HUDEP-2 (cell line): ENCODE measurements at regions not wholly inside any gene's neighbourhood (a gene's known extent, or its start where the extent isn't known, plus 50 kb on each side); places are given as distances from the start of the nearest gene placed in this dataset.

Source experiments
- DNase-seq, 76 experiments: peaks; one replicate each; lab custom pipeline; 2025; ENCODE audit not compliant: unreplicated experiment in 76 of 76; lab: John Stamatoyannopoulos, UW

DNA sequence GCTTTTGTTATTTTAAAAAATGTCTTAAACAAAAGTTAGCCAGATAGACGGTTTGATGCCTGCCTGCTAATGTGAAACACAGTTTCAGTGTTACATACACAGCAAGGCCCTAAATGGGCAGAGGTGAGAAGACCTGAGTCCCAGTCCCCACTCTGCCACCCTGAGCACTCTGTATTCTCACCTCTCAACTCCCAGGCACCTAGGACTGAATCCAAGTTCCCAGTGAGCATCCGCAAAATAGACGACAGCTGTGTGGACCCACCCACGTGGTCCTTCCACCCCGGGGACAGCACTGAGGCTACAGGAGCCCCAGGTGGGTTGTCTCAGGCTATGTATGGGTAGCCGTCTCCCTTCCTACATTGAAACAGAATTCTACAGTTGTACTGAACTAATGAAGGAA lies 111.5 kb downstream of the RPL27A start:
- DNase-seq, result no peak

DNA sequence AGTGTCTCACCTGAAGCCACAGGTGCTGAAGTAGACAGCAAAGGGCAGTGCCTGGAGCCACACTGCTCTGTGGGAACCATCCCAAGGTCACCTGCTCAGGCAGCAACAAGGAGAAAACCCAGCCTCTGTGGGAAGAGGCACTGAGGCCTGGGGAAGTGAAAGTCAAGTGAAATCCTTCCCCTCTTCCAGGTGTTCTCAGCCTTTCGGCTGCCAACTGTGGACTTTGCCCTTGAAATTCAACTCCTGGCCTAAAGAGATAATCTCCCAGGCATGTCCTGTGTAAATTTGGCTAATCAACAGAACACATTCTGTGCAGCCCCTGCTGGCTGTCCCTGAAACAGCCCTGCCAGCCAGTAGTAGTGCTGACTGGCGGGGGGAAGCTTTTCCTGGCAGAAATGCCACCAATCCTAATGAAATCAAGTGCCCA lies 112.1 kb downstream of the RPL27A start:
- peak in 28 of 76 experiments; percentile 4 to 55 (median 26) for DNase-seq

DNA sequence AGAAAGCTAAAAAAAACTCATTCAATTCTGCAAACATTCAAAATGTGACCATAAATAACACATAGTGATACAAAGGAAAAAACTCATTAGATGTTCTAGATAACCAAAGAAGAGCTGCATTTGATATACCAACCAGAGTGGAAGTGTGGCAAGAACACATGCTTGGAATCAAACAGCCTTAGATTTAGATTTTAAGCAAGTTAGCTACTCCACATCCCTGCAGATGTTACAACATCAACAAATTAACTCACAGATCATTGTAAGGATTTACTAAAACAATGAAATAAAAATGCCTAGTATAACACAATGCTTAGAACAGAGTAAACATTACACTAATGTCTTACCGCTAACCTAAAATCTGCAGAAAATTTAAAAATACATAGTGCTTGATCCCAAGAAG lies 114.0 kb upstream of the AKIP1 start:
- DNase-seq, result no peak

DNA sequence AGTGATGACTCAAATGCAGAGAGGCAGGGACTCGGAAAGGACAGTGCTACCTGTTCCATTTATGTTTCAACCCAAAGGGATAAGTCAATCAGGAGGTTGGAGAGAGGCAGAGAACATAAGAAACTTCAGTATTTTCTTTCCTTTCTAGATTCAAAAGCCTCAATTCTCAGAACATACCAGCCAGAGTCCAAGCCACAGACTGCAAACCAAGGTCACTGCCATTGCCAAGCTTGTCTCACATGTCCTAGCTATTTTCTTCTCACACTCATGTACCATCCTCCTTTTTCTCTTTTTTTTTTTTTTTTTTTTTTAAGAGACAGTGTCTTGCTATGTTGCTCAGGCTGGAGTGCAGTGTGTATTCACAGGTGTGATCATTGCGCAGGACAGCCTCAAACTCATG lies 111.7 kb upstream of the AKIP1 start:
- DNase-seq, result no peak

DNA sequence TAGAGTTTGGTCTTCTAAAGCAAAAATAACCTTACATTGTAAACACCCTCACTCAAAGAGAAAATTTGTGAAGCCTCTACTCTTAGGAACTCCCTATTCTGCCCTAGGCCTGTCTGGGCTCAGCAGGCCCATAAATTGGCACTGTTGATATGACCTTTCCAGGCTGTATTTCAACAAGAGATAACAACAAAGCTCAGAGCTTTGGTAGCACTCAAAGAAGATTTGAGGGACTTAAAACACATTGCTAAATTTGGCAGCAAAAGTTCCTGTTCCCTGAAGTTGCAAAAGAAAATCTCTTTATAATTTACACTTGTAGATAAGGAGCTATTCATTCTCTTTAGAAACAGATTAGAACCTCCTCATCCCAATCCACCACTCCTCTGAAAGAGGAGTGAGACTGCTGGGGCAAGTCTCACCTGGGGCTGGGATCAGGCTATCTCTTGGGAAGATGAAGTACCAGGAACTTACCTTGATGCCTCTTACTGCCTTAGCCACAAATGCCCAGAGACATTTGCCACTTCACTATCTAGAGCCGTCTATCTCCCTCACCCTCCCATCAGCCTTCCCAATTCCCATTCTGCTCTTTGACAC lies 110.4 kb upstream of the AKIP1 start:
- DNase-seq, result no peak

DNA sequence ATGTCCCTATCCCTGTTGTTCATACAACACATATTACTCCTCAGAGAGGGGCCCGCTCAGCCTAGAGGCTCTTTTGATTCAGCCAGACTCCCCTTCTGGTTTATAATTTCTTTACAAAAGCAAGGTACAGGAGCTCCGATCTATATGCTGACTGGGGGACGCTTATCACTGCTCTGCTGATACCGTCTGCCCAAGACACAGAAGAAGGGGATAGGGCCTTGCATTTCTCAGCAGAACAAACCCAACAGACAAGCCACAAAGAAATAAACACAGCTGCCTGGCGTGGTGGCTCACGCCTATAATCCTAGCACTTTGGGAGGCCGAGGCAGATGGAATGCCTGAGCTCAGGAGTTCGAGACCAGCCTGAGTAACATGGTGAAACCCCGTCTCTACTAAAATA lies 109.9 kb upstream of the AKIP1 start:
- DNase-seq, result no peak

DNA sequence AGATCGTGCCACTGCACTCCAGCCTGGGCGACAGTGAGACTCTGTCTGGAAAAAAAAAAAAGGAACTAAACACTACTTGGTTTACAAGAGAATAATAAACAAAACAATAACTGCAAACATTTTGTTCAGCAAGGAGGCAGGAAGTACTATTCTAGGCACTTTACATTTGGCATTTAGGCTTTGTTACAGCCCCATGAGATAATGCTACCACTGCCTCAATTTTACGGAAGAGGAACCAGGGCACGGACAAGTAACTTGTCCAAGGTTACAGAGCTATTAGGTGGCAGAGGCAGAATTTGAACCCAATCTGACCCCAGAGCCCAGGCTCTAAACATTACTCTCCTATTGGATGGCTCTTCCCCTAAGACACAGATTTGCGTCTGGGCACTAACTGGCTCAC lies 108.7 kb upstream of the AKIP1 start:
- no peak for DNase-seq

DNA sequence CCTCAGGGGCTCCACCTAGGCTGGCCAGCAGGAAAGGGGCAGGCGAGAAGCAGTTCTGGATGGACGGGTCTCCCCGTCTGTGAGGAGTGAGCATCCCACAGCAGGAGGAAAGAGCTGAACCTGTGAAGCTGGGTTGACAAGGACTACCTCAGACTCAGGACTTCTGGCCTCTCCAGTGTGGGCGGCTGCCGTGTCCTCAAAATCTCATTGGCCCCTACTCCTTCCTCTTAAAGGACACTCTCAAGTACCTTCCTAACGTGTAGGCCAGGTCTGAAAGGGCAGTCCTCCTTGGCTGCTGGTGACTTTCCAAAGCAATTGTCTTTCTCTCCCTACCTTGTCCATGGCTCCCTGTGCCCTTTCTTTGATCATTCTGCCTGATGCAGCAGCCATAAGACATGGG lies 107.0 kb upstream of the AKIP1 start:
- DNase-seq, result no peak

DNA sequence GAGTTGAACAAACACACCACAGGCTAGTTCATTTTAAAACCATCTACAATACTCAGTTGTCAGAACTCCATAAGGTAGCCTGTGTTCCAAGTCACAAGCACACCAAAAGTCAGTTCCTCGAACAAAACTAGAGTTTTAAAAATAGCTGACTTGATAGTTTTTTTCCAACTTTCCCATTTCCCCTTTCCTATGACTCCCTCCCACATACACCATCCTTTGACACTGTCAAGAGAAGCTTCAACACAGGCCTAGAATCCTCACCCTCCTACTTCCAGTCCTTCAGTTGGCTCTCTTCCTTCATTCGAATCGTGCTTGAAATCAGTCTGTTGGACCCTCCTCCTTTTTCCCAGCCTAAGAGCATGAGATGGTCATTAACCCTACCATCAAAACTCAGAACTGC lies 105.7 kb upstream of the AKIP1 start:
- no peak for DNase-seq

DNA sequence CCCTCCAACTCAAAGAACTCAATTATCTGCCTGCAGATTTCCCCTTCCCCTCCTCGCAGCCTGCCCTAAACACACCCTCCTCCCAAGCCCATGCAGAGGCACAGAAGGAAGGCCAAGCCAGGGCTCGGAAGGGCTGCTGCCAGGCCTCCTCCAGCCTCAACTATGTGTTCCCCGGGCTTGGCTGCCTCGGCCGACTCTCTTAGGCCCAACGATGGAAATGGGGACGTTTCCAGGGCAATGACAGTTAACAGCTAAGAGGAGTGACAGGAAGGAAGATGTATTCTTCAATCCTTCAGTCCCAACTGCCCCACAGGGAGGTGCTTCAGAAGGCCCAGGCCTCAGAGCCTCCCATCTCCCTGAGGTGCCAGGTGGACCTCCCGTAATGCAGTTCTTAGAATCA lies 104.0 kb upstream of the AKIP1 start:
- no peak for DNase-seq

DNA sequence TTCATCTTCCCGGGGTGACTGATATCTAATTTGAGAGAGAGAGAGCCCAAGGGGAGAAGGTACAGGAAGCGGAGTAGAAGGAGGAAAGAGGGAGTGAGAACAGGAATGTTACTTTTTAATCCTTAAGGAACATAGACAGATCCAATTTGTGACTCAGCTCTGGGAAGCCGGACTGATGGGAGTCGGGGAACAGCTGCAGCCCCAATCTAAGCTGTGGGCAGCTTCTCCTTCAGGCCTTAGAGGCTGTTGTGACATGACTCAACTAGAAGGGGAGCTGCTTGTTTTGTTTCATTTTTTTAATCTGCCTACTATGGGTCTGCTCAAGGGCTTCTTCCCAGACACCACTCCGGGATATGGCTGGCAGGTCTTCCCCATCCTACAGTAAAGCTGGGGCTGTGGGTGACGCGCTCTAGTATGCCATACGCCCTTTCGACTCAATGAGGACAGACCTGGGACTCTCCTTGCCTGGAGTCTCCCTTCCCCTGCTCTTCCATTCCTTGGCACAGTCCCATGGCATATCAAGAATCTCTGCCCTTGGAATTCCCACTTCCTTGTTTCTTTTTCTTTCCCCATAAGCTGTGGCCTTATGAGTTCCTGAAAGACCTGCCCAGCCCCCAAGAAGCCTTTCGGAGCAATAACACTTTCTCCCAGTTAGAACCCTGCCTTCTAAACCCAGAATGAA lies 103.3 kb upstream of the AKIP1 start:
- DNase-seq, result no peak

DNA sequence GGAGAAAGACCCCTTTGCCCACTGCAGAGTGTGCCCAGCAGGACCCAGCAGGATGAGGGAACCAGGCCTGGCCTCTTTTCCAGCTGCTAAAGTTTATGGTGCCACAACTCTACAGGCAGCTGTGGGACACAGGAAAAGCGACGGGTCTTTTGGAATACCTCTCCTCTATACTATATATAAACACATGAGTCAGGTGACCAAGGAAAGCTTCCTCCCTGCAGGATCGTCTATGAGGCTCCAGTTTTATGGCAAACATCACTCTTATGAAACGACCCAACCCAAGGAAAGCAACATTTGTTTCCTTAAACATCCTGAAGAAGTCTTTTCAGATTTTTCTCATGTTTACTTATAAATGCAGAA lies 102.8 kb upstream of the AKIP1 start:
- DNase-seq, result no peak

DNA sequence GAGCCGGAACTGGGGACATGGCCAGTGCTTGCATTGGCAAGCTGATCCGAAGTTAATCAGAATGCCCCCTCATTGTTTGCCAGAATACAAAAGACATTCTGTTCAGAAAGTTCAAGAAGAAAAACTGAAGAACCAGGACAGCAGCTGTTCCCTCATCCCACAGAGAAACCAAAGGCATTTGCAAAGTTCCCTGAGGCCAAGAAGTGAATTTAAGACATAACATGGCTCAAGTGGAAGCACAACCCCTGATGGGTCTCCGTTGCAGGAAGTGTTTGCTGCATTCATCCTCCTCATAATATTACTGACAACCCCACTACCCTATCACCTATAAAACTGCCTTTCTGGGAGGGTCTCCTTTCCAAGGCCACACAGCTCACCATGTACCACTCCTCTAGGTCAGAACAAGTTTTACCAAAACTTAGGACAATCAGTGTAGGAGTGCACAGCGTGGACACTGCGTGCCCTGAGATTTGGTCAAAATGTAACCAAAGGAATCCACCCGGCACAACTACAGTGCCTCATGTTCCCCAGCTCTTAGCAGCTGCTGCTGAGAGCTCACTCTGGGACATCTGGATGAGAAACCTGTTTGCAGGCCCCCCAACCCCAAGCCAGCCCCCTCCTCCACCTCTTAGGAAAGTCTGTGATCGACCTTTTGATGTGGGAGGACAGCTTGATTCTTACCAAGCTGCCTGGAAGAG lies 101.6 kb upstream of the AKIP1 start:
- DNase-seq, result no peak

DNA sequence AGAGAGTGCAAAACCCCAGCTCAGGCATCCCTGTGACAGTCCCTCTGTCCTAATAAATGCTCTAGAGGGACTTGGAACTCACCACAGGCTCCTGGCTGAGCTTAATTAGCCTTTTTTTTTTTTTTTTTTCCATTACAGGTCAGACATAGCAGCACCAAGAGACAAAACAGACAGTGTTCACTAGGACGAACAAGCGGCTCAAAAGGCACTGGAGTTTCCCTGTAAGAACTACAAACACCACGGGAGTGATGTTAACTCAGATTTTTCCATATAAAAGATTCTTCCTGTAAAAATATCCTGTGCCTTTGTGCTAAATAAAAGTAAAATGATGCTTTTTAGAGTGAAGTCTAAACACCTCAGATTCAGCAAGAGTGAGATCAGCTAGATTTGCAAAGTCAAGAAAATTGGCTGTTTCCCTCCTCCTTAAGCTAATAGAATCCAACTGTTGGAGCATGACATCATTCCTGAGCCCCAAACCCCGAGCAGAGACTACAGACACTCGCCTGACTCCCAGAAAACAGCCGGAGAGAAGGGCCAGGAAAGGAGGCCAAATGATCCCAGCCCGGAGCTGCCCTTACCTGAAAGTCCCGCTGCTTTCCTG lies 101.0 kb upstream of the AKIP1 start:
- DNase-seq, result no peak

DNA sequence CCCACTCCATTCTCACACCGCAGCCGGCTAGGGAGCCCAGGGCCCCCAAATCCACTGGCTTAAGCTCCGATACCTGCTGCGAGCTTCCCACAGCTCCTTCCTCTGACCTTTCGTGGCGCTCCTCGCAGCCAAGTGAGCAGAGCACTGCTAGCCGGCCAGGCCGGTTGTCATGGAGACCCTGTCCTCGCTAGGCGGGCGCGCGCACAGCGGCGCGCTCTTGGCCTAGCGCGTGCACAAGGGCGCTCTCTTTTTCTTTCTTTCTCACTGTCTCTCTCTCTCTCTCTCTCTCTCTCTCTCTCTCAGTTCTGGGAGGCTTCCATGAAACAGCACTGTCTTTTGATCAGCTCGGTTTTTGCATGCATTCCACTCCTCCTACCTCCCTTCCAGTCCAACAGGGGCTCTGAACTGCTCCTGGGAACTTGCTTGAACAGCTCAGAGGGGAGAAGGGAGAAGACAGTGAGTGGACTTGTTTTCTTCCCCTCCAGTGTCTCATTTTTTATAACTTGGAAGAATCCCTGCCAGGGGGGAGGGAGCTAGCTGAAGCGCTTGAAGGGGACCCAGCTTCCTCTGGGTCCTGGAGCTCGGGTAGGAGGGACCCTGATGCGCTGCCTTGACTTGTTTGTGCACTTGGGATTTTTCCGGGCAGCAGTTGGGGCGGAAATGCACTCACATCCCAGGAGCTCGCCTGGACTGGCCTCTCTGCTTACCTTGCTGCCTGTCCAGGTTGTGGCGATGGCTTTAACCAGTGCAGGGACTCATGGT lies 100.3 kb upstream of the AKIP1 start:
- peak in 26 of 76 experiments; percentile 3 to 44 (median 20) for DNase-seq

DNA sequence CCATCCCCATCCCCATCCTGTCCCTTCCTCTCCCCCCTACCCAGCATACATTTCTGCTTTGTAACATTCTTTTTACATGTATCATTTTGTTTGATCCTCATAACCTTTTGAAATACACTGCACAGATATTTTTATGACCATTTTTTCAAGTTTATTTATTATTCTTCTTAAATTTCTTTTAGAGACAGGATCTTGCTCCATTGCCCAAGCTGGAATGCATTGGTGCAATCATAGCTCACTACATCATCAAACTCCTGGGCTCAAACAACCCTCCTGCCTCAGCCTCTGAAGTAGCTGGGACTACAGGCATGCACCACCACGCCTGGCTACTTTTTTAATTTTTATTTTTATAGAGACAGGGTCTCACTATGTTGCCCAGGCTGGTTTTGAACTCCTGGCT lies 99.4 kb upstream of the AKIP1 start:
- DNase-seq, result no peak

DNA sequence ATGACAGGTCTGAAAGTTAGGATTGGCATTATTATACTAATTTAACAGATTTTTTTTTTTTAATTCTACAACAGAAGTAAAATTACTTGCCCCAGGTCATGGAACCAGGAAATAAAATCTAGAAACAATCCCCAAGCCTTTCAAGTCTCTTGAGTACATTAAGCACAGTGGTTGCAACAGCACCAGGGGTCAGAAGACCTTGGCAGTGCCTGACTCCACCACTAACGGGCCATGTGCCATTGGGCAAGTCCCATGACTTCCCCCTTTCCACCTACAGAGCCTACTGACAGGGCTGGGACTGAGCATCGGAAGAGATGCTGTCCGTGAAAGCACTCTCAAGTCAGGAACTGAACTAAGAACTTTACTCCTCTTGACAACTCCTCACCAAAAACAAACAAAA lies 98.6 kb upstream of the AKIP1 start:
- no peak for DNase-seq

DNA sequence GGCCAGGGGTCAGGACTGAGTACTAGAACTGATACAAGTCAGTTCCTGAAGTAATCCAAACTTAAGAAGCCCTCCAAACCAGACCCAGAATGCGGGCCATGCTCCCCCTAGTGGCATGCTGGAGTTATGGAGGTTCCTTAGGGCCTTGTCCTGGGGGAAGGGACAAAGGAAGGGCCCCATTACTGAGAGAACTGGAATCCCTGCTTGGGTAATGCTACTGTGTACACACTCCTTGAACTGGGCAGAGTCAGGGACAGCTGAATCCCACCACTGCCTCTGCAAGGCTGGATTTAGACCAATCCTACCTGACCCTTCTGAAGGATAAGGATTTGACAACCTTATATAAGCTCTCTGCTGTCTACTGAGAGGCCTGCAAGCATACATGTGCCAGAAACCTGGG lies 97.3 kb upstream of the AKIP1 start:
- DNase-seq, result peak in 58 of 76 experiments; percentile 5 to 79 (median 44)

DNA sequence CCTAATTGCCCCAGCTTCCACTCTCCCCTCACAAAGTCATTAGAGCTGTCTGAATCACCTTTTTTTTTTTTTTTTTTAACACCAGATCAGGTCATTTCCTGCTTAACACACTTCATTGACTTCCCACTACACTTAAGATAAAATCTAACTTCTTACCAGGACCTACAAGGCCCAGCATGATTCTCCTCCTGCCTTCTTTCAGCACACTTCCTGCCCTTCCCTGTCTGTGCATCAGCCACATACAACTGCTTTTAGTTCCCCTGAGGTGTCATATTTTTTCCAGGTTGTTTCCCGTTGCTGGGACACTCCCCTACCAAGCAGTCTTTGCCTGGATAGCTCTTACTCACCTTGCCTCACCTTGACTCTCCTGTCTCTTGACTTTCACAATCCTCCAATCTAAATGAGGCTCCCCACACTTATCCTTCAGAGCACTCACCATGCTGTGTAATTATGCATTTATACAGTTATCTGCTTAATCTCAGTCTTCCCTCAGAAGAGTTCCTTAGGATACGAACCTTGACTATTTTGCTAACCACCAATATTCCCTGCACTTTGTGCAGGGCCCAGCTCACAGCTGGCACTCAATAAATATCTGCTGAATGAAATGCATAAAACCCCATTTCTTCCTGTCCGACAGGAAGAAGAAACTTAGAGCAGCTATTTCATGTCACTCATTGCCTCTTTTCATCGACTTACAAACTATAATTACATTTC lies 96.6 kb upstream of the AKIP1 start:
- no peak for DNase-seq

DNA sequence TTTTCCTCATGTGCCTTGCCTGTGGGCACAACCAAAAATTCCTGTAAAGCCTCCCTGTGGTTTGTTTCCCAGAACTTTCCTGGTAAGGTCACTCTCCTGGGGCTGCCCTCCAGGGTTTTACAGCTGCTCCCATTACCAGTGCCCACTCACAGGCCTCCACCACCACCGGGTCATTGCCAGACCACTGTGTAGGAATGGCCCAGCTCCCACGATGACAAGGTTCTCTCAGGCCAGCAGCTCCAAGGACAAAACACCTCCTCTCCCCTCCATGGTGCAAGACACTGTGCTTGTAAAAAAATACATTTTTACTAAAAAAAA lies 96.1 kb upstream of the AKIP1 start:
- DNase-seq, result no peak

DNA sequence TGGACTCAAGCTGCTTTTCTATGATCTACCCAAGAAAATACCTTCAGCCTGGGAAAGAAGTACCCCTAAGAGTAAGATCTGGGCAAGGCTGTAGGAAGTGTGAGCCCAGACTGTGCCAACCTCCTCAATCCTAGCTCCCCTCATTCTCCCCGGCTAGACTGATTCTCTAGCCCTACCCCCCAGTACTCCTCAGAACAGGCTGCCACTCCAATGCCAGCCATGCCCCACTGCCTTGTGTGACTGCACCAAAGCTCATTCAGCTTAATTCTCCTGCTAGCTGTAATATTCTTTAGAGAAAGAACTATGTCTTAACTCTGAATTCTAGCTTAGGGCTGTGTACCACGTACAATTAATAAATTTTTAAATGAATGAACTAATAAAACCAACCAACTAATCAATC lies 92.6 kb upstream of the AKIP1 start:
- DNase-seq, result no peak
